HPDE6-E6E7 (cell line): ENCODE measurements at regions not wholly inside any gene's neighbourhood (a gene's known extent, or its start where the extent isn't known, plus 50 kb on each side); places are given as distances from the start of the nearest gene placed in this dataset.
A peak's percentile ranks its signal among the peaks of the same experiment; 100 is the strongest.
"Not testable (repeated sequence)": the region's sequence is repeated elsewhere in the genome, so short reads cannot be mapped to it uniquely, and the experiment has no call there.

Experiments used
- DNase-seq: peaks from one replicate; pipeline ENCODE4 v3.0.0; 2011; ENCODE audit warnings: missing footprints; ENCODE audit errors: extremely low spot score

GRCh38 chr3:99317201-99317600 is 321.2 kb upstream of the COL8A1 start:
- DNase-seq = no peak

GRCh38 chr3:99315896-99316295 is 322.5 kb upstream of the COL8A1 start:
- no peak for DNase-seq

- no peak for DNase-seq
These were observed 324.9 kb upstream of the COL8A1 start for GRCh38 chr3:99313485-99313884.

DNA sequence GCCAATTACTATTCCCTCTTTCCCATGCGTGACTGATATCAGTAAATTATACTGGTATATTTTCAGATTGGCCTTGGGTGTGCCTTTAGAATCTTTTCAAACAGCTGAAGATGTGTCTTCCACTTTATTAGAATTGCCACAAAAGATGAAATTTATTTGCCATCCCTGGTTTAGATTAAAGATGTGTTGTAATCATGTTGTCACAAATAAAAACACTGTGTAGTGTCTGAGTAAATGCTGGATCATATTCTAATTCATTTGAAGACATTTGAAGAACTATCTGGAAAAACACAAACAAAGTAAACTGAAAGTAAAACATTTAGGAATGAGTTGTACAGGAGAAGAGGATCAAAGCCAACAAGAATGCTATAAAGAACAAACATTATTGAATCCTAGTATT is 339.7 kb upstream of the COL8A1 start:
- no peak for DNase-seq

- DNase-seq = no peak
These were observed 342.6 kb upstream of the COL8A1 start for GRCh38 chr3:99295836-99296235.

GRCh38 chr3:99294092-99294491 is 344.3 kb upstream of the COL8A1 start:
- DNase-seq = not testable (repeated sequence)

GRCh38 chr3:99287876-99288275 is 350.5 kb upstream of the COL8A1 start:
- DNase-seq = no peak

GRCh38 chr3:99286266-99286845 is 352.0 kb upstream of the COL8A1 start:
- no peak for DNase-seq

DNA sequence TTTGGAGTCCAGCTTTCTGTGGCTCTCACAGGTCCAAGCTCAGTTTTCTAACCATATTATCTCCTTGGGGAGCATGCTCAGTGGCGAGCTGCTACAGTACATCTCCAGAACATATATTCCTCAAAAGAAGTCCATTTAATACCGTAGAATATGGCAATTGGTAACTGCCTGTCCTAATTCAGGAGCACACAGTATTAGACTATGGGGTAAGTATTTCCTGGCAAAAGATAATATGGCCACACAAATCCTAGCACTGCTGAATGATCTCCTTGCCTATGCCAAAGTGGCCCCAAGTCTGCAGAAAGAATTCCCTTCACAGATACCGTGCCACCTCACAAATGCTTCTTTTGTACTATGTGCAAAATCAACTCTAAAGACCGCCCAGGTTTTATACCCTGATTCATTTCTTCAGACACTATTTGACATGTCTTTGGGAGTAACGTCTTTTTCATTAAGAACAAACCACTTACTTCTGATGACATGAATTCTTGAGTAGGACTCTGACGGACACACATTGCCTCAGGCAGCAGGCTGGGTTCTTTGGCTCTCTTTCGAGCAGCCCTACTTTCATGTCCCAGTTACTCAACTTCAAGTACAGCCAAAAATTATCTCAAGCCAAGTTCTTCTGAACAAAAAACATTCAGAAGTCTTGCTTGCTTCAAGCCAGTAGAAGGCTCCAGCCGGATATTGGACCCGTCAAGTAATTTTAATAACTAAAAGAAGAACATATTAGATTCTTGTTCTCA is 368.3 kb upstream of the DCBLD2 start:
- DNase-seq = no peak

GRCh38 chr3:99256788-99257187 is 355.3 kb upstream of the DCBLD2 start:
- no peak for DNase-seq

- no peak for DNase-seq
These were observed 352.5 kb upstream of the DCBLD2 start for GRCh38 chr3:99253963-99254355.

GRCh38 chr3:99250821-99251355 is 349.4 kb upstream of the DCBLD2 start:
- DNase-seq = no peak

GRCh38 chr3:99250272-99250671 is 348.8 kb upstream of the DCBLD2 start:
- peak; percentile 39 for DNase-seq

DNA sequence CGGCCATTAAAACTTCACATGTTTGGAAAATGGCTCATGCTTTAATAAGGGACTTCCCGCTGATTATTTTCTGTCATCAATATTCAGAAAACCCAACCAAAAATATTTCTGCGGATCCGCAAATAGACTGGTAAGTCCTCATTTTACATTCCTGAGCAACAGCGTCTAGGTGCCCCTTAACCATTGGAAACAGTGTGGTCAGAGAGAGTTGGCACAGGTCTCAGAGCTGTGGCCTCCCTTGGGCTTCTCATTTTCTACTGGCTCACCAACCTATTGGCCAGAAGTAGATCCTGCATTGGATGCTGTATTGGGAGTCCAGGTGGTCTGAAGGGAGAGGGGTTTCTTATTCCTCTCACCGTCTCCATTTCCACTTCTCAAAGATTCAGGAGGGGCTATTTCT is 348.1 kb upstream of the DCBLD2 start:
- DNase-seq = no peak

- no peak for DNase-seq
These were observed 347.4 kb upstream of the DCBLD2 start for GRCh38 chr3:99248913-99249312.

DNA sequence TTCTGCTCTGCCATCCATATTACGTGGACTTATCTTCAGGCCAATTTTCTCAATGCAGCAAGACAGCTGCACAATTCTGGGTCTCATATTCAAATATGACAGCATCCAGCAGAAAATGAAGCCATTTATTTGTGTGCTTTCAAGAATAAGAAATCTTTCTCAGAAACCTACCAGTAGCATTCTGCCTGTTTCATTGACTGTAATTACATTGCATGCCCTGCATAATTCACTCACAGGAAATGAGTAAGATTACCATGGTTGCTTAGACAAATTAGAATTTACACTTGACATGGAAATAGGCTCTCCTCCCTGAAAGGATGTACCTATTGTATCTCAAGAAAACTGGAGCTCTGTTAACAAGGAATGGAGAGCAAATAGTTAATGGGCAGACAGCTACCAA is 346.6 kb upstream of the DCBLD2 start:
- DNase-seq = no peak

DNA sequence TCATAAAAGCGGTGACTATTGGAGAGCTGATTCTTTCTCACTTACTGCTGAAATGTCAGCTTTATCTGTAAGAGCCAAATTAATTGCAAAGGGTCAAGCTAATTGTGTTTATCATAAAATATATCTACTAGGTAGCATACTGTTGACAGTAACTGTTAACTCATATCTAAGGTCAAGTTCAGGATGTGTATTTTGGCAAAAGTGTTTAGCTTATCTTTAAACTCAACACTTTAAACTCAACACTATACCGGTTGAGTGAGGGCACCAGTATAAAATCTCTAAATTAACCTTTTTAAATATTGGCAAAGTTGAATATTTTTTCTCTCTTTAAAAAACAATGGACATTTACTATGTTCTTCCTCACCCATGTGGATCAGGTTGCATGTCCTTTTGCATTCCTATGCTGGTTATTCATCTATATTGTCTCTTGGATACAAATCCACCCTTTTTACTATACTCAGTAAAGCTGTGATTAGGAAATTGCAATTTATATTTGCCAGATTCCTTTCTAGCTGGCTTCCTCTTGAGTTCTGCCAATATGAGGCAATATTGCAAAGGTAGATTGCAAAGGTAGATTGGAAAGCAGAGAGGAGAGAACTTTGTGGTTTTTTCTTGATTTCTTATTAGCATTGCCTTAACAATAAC is 344.6 kb upstream of the DCBLD2 start:
- DNase-seq = peak; percentile 27

GRCh38 chr3:99242271-99242670 is 340.8 kb upstream of the DCBLD2 start:
- no peak for DNase-seq

DNA sequence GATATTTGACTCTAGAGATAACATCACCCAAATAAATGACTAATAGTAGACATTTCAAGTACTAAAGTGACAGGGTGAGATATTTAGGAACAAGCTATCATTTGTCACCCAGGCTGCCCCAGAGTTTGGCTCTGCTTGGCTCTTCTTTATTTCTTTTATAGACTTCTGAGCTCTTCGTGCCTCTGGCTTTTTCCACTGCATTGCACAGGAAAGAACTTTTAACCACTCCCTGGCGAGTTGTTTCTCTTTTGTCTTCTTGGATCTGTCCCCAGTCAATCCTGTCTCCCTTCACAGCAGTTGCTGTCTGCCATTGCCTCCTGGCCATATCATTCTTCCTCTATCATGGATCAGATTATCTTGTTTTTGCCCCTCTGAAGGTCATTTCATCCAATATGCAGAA is 339.2 kb upstream of the DCBLD2 start:
- DNase-seq = no peak

GRCh38 chr3:99236576-99236975 is 335.1 kb upstream of the DCBLD2 start:
- no peak for DNase-seq

DNA sequence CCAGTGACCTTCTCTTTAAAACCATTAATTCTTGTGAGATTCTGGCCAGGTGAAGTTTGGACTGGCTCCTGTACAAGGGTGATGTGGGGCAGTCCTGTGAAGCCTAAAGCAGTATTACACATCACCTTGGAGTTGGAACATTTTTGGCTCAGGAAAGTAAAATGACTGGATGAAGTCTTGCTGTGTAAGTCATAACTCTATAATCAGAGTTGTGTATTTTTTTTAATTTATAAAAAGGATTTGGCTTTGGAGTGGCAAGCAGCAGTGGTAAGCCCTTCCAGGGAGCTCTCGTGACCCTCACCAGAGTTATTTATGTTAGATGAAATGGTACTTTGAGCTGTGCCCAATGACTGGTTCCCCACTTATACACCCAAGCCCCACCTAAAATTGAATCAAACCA is 331.2 kb upstream of the DCBLD2 start:
- no peak for DNase-seq

GRCh38 chr3:99218468-99218867 is 317.0 kb upstream of the DCBLD2 start:
- no peak for DNase-seq

DNA sequence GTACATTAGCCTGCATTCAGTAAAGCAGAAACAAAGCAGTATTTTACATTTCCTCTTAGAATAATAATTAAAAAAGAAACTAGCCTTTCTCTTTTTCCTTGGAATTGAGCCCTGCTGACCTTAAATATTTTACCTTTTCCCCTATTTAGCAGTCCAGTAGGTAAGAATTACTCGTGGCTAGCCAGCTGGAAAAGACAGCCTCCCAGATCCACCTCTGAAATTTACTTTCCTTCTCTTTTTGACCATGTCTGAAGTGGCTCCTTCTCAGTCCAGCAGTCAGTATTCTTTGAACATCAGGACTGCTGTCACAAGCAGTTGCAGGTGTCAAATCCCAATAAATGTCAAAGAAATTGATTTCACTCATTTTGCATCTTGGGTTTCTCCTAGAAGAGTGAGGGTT is 311.5 kb upstream of the DCBLD2 start:
- no peak for DNase-seq
